Esophagus muscularis mucosa (tissue), 3 donors: ENCODE measurements at regions not wholly inside any gene's neighbourhood (a gene's known extent, or its start where the extent isn't known, plus 50 kb on each side); places are given as distances from the start of the nearest gene placed in this dataset.

Experiments
- POLR2A ChIP-seq: fragments of 450-650 bp; IDR thresholded peaks from one replicate; pipeline ENCODE4 v1.6.1; 2017; ENCODE audit warnings: antibody characterized with exemption, moderate library complexity, mild to moderate bottlenecking, low read depth
- POLR2AphosphoS5 ChIP-seq, 2 donors: sonication (generic); formaldehyde crosslinking; IDR thresholded peaks; one replicate each; pipeline ENCODE4 v1.6.1; 2017; ENCODE audit warnings: antibody characterized with exemption in 2 of 2
- TF ChIP-seq, protein P1 (sequence below), 3 experiments: fragments of 200-600 bp in 2 of 3; fragments of 450-650 bp in 1 of 3; sonication (generic) in 2 of 3; IDR thresholded peaks; one replicate each; pipeline ENCODE4 v1.5.1; 2017 to 2019; ENCODE audit warnings: antibody characterized with exemption in 3 of 3, mild to moderate bottlenecking in 2 of 3, moderate library complexity in 1 of 3

DNA sequence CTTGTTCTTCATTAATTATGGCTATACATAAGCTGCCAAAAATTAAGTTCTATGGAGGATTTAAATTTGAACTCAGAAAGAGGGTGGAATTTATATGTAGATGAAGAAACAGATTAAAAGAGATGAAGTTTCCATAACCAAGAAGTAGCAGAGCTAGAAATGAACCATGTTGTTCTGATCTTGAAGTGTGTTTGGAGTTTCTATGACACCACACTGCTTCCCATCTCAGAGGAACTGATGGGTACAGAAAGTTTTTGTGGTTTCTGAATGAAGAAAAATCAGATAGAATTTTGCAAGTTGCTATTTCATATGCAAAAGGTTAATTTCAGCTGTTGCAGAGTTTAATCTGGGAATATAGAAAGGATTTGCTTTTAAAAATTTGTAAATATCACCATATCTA lies 710.3 kb downstream of the PDCD6IP start:
- TF ChIP-seq POLR2AphosphoS5 (IDR thresholded peaks at IDR 0.05) (no peak), POLR2A (no peak)
- TF ChIP-seq, protein P1, sequence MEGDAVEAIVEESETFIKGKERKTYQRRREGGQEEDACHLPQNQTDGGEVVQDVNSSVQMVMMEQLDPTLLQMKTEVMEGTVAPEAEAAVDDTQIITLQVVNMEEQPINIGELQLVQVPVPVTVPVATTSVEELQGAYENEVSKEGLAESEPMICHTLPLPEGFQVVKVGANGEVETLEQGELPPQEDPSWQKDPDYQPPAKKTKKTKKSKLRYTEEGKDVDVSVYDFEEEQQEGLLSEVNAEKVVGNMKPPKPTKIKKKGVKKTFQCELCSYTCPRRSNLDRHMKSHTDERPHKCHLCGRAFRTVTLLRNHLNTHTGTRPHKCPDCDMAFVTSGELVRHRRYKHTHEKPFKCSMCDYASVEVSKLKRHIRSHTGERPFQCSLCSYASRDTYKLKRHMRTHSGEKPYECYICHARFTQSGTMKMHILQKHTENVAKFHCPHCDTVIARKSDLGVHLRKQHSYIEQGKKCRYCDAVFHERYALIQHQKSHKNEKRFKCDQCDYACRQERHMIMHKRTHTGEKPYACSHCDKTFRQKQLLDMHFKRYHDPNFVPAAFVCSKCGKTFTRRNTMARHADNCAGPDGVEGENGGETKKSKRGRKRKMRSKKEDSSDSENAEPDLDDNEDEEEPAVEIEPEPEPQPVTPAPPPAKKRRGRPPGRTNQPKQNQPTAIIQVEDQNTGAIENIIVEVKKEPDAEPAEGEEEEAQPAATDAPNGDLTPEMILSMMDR (IDR thresholded peaks at IDR 0.05): no peak
